Fibroblast of gingiva (primary cell): ENCODE measurements at regions not wholly inside any gene's neighbourhood (a gene's known extent, or its start where the extent isn't known, plus 50 kb on each side); places are given as distances from the start of the nearest gene placed in this dataset.
"Not testable (repeated sequence)": the region's sequence is repeated elsewhere in the genome, so short reads cannot be mapped to it uniquely, and the experiment has no call there.

Experiments
- DNase-seq: peaks from one replicate; pipeline ENCODE4 v3.0.0-alpha.2; 2011; ENCODE audit warnings: low read depth

GRCh38 chr2:146591908-146592307, 1252.9 kb upstream of the ACVR2A start:
- no peak for DNase-seq

- no peak for DNase-seq
Measured at GRCh38 chr2:146587291-146587713, 1257.5 kb upstream of the ACVR2A start.

- no peak for DNase-seq
Measured at GRCh38 chr2:146584316-146584715, 1260.5 kb upstream of the ACVR2A start.

GRCh38 chr2:146579147-146579930, 1265.5 kb upstream of the ACVR2A start:
- peak; percentile 53 for DNase-seq

GRCh38 chr2:146576339-146577111, 1268.3 kb upstream of the ACVR2A start:
- no peak for DNase-seq

GRCh38 chr2:146572598-146572997, 1272.2 kb upstream of the ACVR2A start:
- DNase-seq = no peak

GRCh38 chr2:146561996-146562395, 1282.8 kb upstream of the ACVR2A start:
- no peak for DNase-seq

- DNase-seq = no peak
Measured at GRCh38 chr2:146547236-146547635, 1297.6 kb upstream of the ACVR2A start.

- no peak for DNase-seq
Measured at GRCh38 chr2:146544701-146545100, 1300.1 kb upstream of the ACVR2A start.

GRCh38 chr2:146541896-146542295, 1302.9 kb upstream of the ACVR2A start:
- no peak for DNase-seq

- DNase-seq = no peak
Measured at GRCh38 chr2:146540271-146540932, 1304.4 kb upstream of the ACVR2A start.

- not testable (repeated sequence) for DNase-seq
Measured at GRCh38 chr2:146539739-146540138, 1305.1 kb upstream of the ACVR2A start.

- no peak for DNase-seq
Measured at GRCh38 chr2:146537477-146537876, 1307.4 kb upstream of the ACVR2A start.

- DNase-seq = no peak
Measured at GRCh38 chr2:146532509-146533147, 1312.2 kb upstream of the ACVR2A start.

- DNase-seq = no peak
Measured at GRCh38 chr2:146532009-146532408, 1312.8 kb upstream of the ACVR2A start.

- DNase-seq = no peak
Measured at GRCh38 chr2:146530886-146531285, 1313.9 kb upstream of the ACVR2A start.

GRCh38 chr2:146527166-146527565, 1317.7 kb upstream of the ACVR2A start:
- DNase-seq = no peak

GRCh38 chr2:146523196-146523595, 1321.6 kb upstream of the ACVR2A start:
- no peak for DNase-seq

GRCh38 chr2:146506851-146507250, 1338.0 kb upstream of the ACVR2A start:
- DNase-seq = no peak

GRCh38 chr2:146503366-146503765, 1341.5 kb upstream of the ACVR2A start:
- no peak for DNase-seq

- DNase-seq = no peak
Measured at GRCh38 chr2:146496248-146496647, 1348.6 kb upstream of the ACVR2A start.

GRCh38 chr2:146489386-146489785, 1355.4 kb upstream of the ACVR2A start:
- no peak for DNase-seq
